ENCODE measurements at regions not wholly inside any gene's neighbourhood (a gene's known extent, or its start where the extent isn't known, plus 50 kb on each side); places are given as distances from the start of the nearest gene placed in this dataset.

GRCh38 chr3:177813322-177813721, 616.0 kb upstream of the TBL1XR1 start:
- Histone ChIP-seq H3K4me3 (ENCODE audit: low read length) (no peak overlapping the region), H3K4me2 (ENCODE audit: low read depth, low read length) (no peak overlapping the region), H3K79me2 (ENCODE audit: low read length) (no peaks in the 10 kb centered on the region), H3K9me2 (replicated peaks; ENCODE audit: insufficient read depth, low read length) (no peaks in the 10 kb centered on the region), H3F3A (ENCODE audit: insufficient read depth, low read length) (no peaks in the 10 kb centered on the region), H3K36me3 (replicated peaks; ENCODE audit: insufficient read depth, low read length) (no peaks in the 10 kb centered on the region), H2AFZ (ENCODE audit: low read length) (no peak overlapping the region), H3K27me3 (replicated peaks; ENCODE audit: insufficient read depth, low read length) (no peaks in the 10 kb centered on the region), H3K4me1 (ENCODE audit: low read length) (no peaks in the 10 kb centered on the region), H4K20me1 (ENCODE audit: insufficient read depth, low read length) (no peaks in the 10 kb centered on the region), H3K9ac (ENCODE audit: low read length) (no peak overlapping the region), H3K27ac (ENCODE audit: low read length) (no peak overlapping the region), H3K9me3 (replicated peaks; ENCODE audit: insufficient read depth, low read length) (no peaks in the 10 kb centered on the region)
- TF ChIP-seq EZH2phosphoT487 (IDR thresholded peaks at IDR 0.05; ENCODE audit: low read length), result no peak
- no peak for TF ChIP-seq EZH2 (optimal IDR thresholded peaks at IDR 0.05; ENCODE audit: low read depth, low read length)
- no peak for TF ChIP-seq CTCF (IDR thresholded peaks at IDR 0.05; ENCODE audit: low read length)
- DNase-seq, result no peak

GRCh38 chr3:177816667-177817208, 619.5 kb upstream of the TBL1XR1 start:
- Histone ChIP-seq H3K27ac (ENCODE audit: low read length) (no peak overlapping the region), H3K36me3 (replicated peaks; ENCODE audit: insufficient read depth, low read length) (no peaks in the 10 kb centered on the region), H4K20me1 (ENCODE audit: insufficient read depth, low read length) (no peaks in the 10 kb centered on the region), H3K79me2 (ENCODE audit: low read length) (no peaks in the 10 kb centered on the region), H3K9me3 (replicated peaks; ENCODE audit: insufficient read depth, low read length) (no peaks in the 10 kb centered on the region), H3K9me2 (replicated peaks; ENCODE audit: insufficient read depth, low read length) (no peaks in the 10 kb centered on the region), H3K4me1 (ENCODE audit: low read length) (no peaks in the 10 kb centered on the region), H3F3A (ENCODE audit: insufficient read depth, low read length) (no peaks in the 10 kb centered on the region), H3K4me3 (ENCODE audit: low read length) (no peak overlapping the region), H2AFZ (ENCODE audit: low read length) (no peak overlapping the region), H3K9ac (ENCODE audit: low read length) (no peak overlapping the region), H3K4me2 (ENCODE audit: low read depth, low read length) (no peak overlapping the region), H3K27me3 (replicated peaks; ENCODE audit: insufficient read depth, low read length) (no peaks in the 10 kb centered on the region)
- TF ChIP-seq EZH2phosphoT487 (IDR thresholded peaks at IDR 0.05; ENCODE audit: low read length) (no peak), CTCF (IDR thresholded peaks at IDR 0.05; ENCODE audit: low read length) (peak; percentile 23)
- DNase-seq, result peak; percentile 15

GRCh38 chr3:177817751-177818150, 620.5 kb upstream of the TBL1XR1 start:
- Histone ChIP-seq H3K4me3 (ENCODE audit: low read length) (no peak overlapping the region), H4K20me1 (ENCODE audit: insufficient read depth, low read length) (no peaks in the 10 kb centered on the region), H3K4me1 (ENCODE audit: low read length) (no peaks in the 10 kb centered on the region), H3K9ac (ENCODE audit: low read length) (no peak overlapping the region), H3K36me3 (replicated peaks; ENCODE audit: insufficient read depth, low read length) (no peaks in the 10 kb centered on the region), H3K9me3 (replicated peaks; ENCODE audit: insufficient read depth, low read length) (no peaks in the 10 kb centered on the region), H2AFZ (ENCODE audit: low read length) (no peak overlapping the region), H3K79me2 (ENCODE audit: low read length) (no peaks in the 10 kb centered on the region), H3F3A (ENCODE audit: insufficient read depth, low read length) (no peaks in the 10 kb centered on the region), H3K27ac (ENCODE audit: low read length) (no peak overlapping the region), H3K9me2 (replicated peaks; ENCODE audit: insufficient read depth, low read length) (no peaks in the 10 kb centered on the region), H3K4me2 (ENCODE audit: low read depth, low read length) (no peak overlapping the region), H3K27me3 (replicated peaks; ENCODE audit: insufficient read depth, low read length) (no peaks in the 10 kb centered on the region)
- no peak for DNase-seq
- TF ChIP-seq EZH2 (optimal IDR thresholded peaks at IDR 0.05; ENCODE audit: low read depth, low read length) (no peak), CTCF (IDR thresholded peaks at IDR 0.05; ENCODE audit: low read length) (no peak), EZH2phosphoT487 (IDR thresholded peaks at IDR 0.05; ENCODE audit: low read length) (no peak)

Data from MM.1S (cell line).